ENCODE measurements at regions not wholly inside any gene's neighbourhood (a gene's known extent, or its start where the extent isn't known, plus 50 kb on each side); places are given as distances from the start of the nearest gene placed in this dataset.
A peak's percentile ranks its signal among the peaks of the same experiment; 100 is the strongest.

- no peak for DNase-seq
- intact Hi-C loops (cut with micrococcal nuclease) = no loop called here
- H3K27ac Mint-ChIP-seq = no peak overlapping the region
- H3K36me3 Mint-ChIP-seq (ENCODE audit: low read depth) = no peaks in the 10 kb centered on the region
- H3K9me3 Mint-ChIP-seq = no peaks in the 10 kb centered on the region
- no peaks in the 10 kb centered on the region for H3K4me1 Mint-ChIP-seq
- H3K27me3 Mint-ChIP-seq = peaks cover 5% of the 10 kb centered on the region
- H3K4me3 Mint-ChIP-seq = no peak overlapping the region
Measured at GRCh38 chr15:72953306-72953705, 99.0 kb upstream of the NEO1 start.

- no peaks in the 10 kb centered on the region for H3K36me3 Mint-ChIP-seq (ENCODE audit: low read depth)
- no peak for DNase-seq
- H3K4me3 Mint-ChIP-seq = no peak overlapping the region
- H3K4me1 Mint-ChIP-seq = no peaks in the 10 kb centered on the region
- intact Hi-C loops (cut with micrococcal nuclease) = no loop called here
- no peaks in the 10 kb centered on the region for H3K9me3 Mint-ChIP-seq
- H3K27ac Mint-ChIP-seq = no peak overlapping the region
- peaks cover 5% of the 10 kb centered on the region for H3K27me3 Mint-ChIP-seq
Measured at GRCh38 chr15:72952151-72952550, 100.1 kb upstream of the NEO1 start.

- Mint-ChIP-seq H3K4me3 (no peak overlapping the region), H3K27me3 (no peaks in the 10 kb centered on the region), H3K36me3 (ENCODE audit: low read depth) (no peaks in the 10 kb centered on the region), H3K4me1 (no peaks in the 10 kb centered on the region), H3K9me3 (peaks cover 11% of the 10 kb centered on the region), H3K27ac (no peak overlapping the region)
- no peak for DNase-seq
- intact Hi-C loops (cut with micrococcal nuclease) = no loop called here
Measured at GRCh38 chr15:72948662-72949061, 103.6 kb upstream of the NEO1 start.

DNA sequence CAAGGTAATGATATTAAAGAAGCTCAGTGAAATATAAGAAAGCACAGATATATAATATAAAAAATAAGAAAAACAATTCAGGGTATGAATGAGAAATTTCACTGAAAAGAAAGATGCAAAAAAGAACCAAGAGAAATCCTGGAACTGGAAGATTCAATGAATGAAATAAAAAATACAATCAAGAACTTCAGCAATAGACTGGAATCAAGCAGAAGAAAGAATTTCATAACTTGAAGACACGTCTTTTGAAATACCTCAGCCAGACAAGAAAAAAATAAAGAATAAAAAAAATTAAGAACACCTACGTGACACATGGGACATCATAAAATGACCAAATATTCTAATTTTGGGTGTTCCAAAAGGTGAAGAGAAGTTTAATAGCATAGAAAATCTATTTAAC is 104.6 kb upstream of the NEO1 start:
- no peaks in the 10 kb centered on the region for H3K4me1 Mint-ChIP-seq
- intact Hi-C loops (cut with micrococcal nuclease) = no loop called here
- no peaks in the 10 kb centered on the region for H3K27me3 Mint-ChIP-seq
- H3K36me3 Mint-ChIP-seq (ENCODE audit: low read depth) = no peaks in the 10 kb centered on the region
- H3K9me3 Mint-ChIP-seq = peaks cover 11% of the 10 kb centered on the region
- DNase-seq = no peak
- H3K4me3 Mint-ChIP-seq = no peak overlapping the region
- H3K27ac Mint-ChIP-seq = no peak overlapping the region

DNA sequence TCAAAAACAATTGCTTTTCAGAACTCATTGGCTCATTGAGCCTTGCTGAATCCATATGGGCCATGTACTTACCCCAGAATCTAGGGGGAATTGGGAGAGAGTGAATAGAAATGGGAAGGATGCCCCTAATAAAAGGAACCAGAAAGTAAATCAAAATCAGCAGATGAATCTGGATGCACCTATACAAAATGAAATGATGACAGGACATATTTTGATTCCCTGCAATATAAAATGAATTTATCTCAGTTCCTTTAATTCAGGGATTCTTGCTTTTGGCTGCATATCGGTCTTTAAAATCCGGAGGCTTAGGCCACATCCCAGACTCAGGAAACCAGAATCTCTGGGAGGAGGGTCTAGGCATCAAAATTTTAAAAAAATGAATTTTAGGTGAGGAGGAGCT is 107.7 kb upstream of the NEO1 start:
- Mint-ChIP-seq H3K27ac (no peak overlapping the region), H3K4me3 (no peak overlapping the region), H3K4me1 (no peaks in the 10 kb centered on the region), H3K27me3 (peaks cover 2% of the 10 kb centered on the region), H3K36me3 (ENCODE audit: low read depth) (no peaks in the 10 kb centered on the region), H3K9me3 (peaks cover 11% of the 10 kb centered on the region)
- DNase-seq = no peak
- intact Hi-C loops (cut with micrococcal nuclease) = no loop called here

DNA sequence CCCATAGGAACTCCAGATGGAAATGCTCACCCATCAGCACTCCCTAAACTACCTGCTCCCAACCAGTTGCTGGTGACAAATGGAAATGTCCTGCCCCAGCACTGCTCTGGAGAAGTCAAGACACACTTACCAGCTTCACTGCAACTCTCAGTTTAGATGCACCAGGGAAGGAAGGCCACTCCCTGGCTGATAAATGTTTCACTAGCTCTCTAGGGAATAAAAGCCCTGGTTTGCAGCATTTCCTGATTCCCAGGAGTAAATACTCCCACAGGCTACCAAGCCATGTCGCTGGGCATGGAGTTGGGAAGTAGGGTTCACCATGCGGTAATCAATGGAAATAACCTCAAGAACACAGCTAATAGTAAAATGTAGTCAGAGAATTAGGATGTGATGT is 112.0 kb upstream of the NEO1 start:
- intact Hi-C loops (cut with micrococcal nuclease) = no loop called here
- DNase-seq = peak; percentile 45
- peaks cover 1% of the 10 kb centered on the region for H3K9me3 Mint-ChIP-seq
- peaks cover 3% of the 10 kb centered on the region for H3K27me3 Mint-ChIP-seq
- no peak overlapping the region for H3K4me3 Mint-ChIP-seq
- no peaks in the 10 kb centered on the region for H3K36me3 Mint-ChIP-seq (ENCODE audit: low read depth)
- H3K4me1 Mint-ChIP-seq = peaks cover 1% of the 10 kb centered on the region
- no peak overlapping the region for H3K27ac Mint-ChIP-seq

DNA sequence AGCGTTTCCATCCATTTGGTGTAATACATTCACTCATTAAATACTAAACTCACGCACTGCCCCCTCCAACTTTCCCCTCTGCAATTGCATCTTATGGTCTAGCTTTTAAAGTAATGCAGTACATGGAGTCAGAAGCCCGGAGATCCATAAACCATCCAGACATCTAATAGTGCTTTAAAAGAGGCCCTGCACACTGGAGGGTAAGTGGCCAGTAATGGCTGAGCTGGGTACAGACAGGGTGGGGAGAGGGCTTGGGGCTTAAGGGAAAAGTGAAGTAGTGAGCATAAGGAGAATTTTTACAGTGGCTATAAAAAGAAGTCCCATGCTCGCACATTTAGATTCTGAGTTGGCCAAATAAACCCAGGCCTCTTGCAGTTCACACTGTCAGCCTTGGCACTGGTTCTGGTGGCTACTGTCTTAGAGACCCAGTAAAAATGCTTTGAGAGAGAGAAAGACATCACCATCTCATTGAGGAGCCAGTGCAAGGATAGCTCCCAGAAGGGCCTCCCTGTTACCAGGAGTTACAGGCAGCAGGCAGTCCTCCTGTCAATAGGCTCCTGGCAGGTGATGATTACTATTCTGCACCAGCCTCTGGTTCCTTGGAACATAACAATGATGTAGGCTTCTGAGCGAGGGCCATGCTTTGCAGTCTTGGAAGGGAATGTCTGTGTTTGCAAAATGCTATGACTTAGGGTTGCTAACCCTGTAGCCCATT is 112.6 kb upstream of the NEO1 start:
- Mint-ChIP-seq H3K4me1 (peaks cover 1% of the 10 kb centered on the region), H3K4me3 (no peak overlapping the region)
- intact Hi-C loops (cut with micrococcal nuclease) = no loop called here

DNA sequence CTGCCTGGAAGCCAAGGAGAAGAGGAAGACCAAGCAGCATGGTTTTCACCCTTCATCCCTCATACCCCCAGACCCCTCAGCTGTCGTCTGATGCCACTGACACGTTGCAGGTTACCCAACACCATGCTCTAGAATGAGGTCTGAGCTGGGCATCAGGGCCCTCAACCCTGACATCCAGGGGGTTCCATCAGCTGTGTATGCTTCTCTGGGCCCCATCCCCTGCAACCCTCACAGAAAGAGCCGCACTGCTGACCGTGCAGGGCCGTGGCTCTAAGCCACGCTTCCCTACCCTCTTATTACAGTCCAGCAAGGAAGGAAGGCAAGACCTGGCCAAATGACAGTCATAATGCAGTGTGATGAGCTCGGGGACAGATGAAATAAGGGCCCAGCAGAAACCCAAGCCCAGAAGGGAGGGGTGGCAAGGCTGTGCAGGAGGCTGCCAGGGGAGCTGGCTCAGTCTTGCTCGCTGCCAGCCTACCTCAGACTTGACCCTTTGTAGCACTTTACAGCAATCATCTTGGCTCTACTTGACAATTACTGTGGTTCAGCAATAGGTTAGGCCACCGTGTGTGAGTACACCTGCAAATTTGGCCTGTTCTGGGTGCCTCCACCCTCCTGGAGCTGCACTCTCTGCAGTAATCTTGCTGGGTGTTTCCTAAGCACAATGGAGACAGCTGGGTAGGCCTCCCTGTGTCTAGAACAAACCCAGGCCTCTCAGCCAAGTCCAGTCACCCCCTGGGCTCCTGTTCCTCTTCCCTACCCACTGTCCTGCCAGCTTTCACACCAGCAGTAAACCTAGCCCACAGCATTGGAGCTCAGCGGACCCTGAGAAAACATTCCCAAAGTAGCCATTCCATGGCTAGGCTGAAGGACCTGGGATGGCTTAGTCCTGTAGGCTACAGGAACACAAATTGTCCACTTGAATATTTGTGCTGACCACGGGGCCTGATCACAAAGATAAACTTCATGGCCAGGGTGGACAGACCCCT is 115.3 kb upstream of the NEO1 start:
- Mint-ChIP-seq H3K4me1 (peaks cover 1% of the 10 kb centered on the region), H3K36me3 (ENCODE audit: low read depth) (no peaks in the 10 kb centered on the region), H3K27ac (no peak overlapping the region), H3K27me3 (peaks cover 8% of the 10 kb centered on the region), H3K9me3 (no peaks in the 10 kb centered on the region), H3K4me3 (no peak overlapping the region)
- intact Hi-C loops (cut with micrococcal nuclease) = no loop called here
- peak; percentile 41 for DNase-seq

More for the DNA sequence above, 112.6 kb upstream of the NEO1 start:
- peak; percentile 37 for DNase-seq
- Mint-ChIP-seq H3K9me3 (no peaks in the 10 kb centered on the region), H3K27ac (no peak overlapping the region), H3K36me3 (ENCODE audit: low read depth) (no peaks in the 10 kb centered on the region), H3K27me3 (peaks cover 3% of the 10 kb centered on the region)

DNA sequence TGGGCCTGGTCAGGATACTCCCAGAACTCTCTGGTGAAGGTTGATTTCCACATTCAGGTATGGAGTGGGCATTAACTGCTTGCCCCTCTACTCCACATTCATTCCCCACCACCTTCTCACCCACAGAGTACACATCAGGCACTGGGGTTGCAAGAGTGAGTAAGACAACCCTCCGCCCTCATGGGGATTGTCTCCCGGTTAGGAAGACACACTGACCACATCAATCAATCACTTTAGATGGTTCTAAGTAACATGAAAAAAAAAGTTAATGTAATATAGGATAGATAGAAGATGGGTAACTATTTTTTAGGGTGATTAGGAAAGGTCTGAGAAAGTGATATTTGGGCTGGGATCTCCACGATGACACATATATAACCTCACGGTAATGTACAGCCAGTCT is 116.0 kb upstream of the NEO1 start:
- H3K4me1 Mint-ChIP-seq = peaks cover 1% of the 10 kb centered on the region
- intact Hi-C loops (cut with micrococcal nuclease) = no loop called here
- no peak overlapping the region for H3K27ac Mint-ChIP-seq
- no peaks in the 10 kb centered on the region for H3K36me3 Mint-ChIP-seq (ENCODE audit: low read depth)
- no peak for DNase-seq
- H3K27me3 Mint-ChIP-seq = peaks cover 12% of the 10 kb centered on the region
- no peaks in the 10 kb centered on the region for H3K9me3 Mint-ChIP-seq
- H3K4me3 Mint-ChIP-seq = no peak overlapping the region

DNA sequence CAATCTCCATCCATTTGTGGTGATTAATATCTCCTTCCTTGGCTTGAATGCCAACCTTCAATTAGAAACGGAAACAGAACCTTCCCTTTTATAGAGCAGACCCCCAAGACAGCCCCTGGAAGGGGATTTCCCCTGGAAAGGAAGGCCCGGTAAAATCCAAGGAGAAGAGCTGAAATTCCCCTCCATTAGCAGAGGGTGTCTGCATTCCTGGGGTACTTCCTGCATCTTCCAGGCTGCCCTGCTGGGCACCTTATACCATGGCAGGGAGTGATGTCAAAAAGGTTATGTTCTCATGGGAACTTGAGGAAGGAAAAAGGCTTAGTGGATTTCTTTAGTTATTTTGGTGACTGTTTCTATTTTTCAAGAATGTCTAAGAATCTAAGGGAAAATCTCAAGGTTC is 116.7 kb upstream of the NEO1 start:
- Mint-ChIP-seq H3K4me1 (peaks cover 1% of the 10 kb centered on the region), H3K27me3 (peaks cover 13% of the 10 kb centered on the region), H3K4me3 (no peak overlapping the region), H3K9me3 (no peaks in the 10 kb centered on the region), H3K36me3 (ENCODE audit: low read depth) (no peaks in the 10 kb centered on the region), H3K27ac (no peak overlapping the region)
- DNase-seq = peak; percentile 40
- intact Hi-C loops (cut with micrococcal nuclease) = no loop called here

GRCh38 chr15:72934921-72935320 is 117.3 kb upstream of the NEO1 start:
- DNase-seq = no peak
- no peak overlapping the region for H3K4me3 Mint-ChIP-seq
- no peak overlapping the region for H3K27ac Mint-ChIP-seq
- no peaks in the 10 kb centered on the region for H3K9me3 Mint-ChIP-seq
- H3K4me1 Mint-ChIP-seq = peaks cover 1% of the 10 kb centered on the region
- H3K36me3 Mint-ChIP-seq (ENCODE audit: low read depth) = no peaks in the 10 kb centered on the region
- intact Hi-C loops (cut with micrococcal nuclease) = no loop called here
- H3K27me3 Mint-ChIP-seq = peaks cover 18% of the 10 kb centered on the region

DNA sequence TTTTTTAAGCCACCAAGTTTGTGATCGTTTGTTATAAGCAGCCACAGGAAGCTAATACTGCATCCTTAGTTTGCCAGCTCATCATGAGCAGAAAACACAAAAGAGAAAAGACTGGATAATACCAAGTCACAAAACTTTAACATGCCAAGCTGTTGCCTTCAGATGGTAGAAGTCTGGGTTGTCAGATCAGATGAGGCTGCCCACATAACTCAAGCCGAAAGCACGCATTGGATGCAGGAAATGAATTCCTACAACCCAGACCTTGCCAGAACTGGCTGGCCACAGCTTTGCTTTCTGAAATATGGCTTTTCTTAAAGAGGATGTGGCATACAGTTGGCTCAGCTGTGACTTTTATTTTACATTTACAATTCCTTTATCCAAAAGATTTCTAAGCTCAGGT is 118.3 kb upstream of the NEO1 start:
- peaks cover 1% of the 10 kb centered on the region for H3K4me1 Mint-ChIP-seq
- H3K4me3 Mint-ChIP-seq = no peak overlapping the region
- peaks cover 25% of the 10 kb centered on the region for H3K27me3 Mint-ChIP-seq
- no peaks in the 10 kb centered on the region for H3K36me3 Mint-ChIP-seq (ENCODE audit: low read depth)
- intact Hi-C loops (cut with micrococcal nuclease) = no loop called here
- H3K27ac Mint-ChIP-seq = no peak overlapping the region
- H3K9me3 Mint-ChIP-seq = no peaks in the 10 kb centered on the region
- peak; percentile 35 for DNase-seq

- Mint-ChIP-seq H3K27me3 (peaks cover 32% of the 10 kb centered on the region), H3K36me3 (ENCODE audit: low read depth) (no peaks in the 10 kb centered on the region), H3K4me3 (no peak overlapping the region), H3K27ac (no peak overlapping the region), H3K4me1 (peaks cover 1% of the 10 kb centered on the region), H3K9me3 (no peaks in the 10 kb centered on the region)
- intact Hi-C loops (cut with micrococcal nuclease) = no loop called here
- peak; percentile 34 for DNase-seq
Measured at GRCh38 chr15:72932472-72932871, 119.8 kb upstream of the NEO1 start.

- H3K9me3 Mint-ChIP-seq = no peaks in the 10 kb centered on the region
- H3K36me3 Mint-ChIP-seq (ENCODE audit: low read depth) = no peaks in the 10 kb centered on the region
- intact Hi-C loops (cut with micrococcal nuclease) = no loop called here
- H3K4me3 Mint-ChIP-seq = peak overlapping the region; percentile 17
- DNase-seq = no peak
- peaks cover 46% of the 10 kb centered on the region for H3K27me3 Mint-ChIP-seq
- H3K27ac Mint-ChIP-seq = no peak overlapping the region
- H3K4me1 Mint-ChIP-seq = peaks cover 2% of the 10 kb centered on the region
Measured at GRCh38 chr15:72927451-72927850, 124.8 kb upstream of the NEO1 start.
